Ureter (tissue), 1 donor: ENCODE measurements at regions not wholly inside any gene's neighbourhood (a gene's known extent, or its start where the extent isn't known, plus 50 kb on each side); places are given as distances from the start of the nearest gene placed in this dataset.
"Not testable (repeated sequence)": the region's sequence is repeated elsewhere in the genome, so short reads cannot be mapped to it uniquely, and the experiment has no call there.

Experiments
- DNase-seq: peaks from one replicate; pipeline ENCODE4 v3.0.0-alpha.2; 2020; ENCODE audit warnings: low spot score
- donor health status: DM: yes; HTN: yes; CAD: no.

GRCh38 chr16:63813862-63814261, 1308.0 kb downstream of the CDH11 start:
- no peak for DNase-seq

DNA sequence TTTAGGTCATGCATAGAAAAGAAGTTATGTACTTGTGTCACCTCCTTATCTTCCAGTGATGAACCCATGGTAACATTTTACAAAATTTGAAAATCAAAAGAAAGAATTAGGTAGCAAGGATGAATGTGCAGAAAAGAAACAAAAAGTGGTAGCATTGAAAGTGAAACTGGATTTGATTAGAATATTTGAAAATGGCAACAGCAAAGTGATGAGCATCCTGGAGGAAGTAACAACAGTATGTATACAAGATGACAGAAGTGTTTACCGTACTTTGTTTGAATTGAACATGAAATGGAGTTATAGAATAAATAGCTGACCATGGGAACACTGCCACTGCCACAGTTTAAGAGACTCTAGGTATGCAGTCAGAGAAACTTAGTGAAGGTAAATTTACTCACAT, 1313.1 kb downstream of the CDH11 start:
- DNase-seq: no peak

DNA sequence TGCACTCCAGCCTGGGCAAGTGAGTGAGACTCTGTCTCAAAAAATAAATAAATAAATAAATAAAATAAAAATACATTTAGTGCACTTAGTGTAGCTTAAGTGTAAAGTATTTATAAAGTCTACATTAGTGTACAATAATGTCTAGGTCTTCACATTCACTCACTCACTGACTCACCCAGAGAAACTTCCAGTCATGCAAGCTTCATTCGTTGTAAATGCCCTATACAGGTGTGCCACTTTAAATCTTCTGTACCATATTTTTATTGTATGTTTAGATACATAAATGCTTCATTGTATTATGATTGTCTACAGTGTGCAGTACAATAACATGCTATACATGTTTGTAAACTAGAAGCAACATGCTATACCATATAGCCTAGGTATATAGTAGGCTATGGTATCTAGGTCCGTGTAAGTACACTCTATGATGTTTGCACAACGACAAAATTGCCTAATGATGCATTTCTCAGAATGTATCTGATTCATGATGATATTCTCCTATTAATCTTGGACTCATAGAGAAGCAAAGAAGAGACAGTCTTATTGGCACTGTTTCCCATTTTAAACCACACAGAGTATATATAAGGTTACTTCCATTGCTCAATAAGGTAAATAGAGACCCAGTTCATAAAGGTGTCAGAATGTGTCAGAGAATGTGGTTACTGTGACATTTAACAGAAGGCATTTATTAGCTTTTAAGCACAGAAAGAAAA, 1314.9 kb downstream of the CDH11 start:
- no peak for DNase-seq

DNA sequence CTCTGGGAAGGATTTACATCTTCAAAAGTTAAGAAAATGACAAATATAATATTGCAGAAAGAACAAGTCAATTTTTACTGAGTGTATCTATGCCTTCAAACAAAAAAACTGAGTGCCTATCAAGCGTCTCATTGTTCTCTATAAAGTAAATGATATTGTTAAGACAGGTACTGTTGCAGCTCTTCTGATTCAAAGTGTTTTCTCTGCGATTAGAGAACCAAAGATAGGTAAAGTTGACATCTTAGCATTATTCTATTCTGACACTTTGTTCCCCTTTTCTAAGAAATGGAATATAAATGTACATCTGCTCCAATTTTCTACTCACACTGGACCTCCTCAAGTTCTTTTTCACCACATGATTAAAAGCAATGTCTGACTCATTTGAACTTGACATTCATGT, 1317.7 kb downstream of the CDH11 start:
- DNase-seq: no peak

DNA sequence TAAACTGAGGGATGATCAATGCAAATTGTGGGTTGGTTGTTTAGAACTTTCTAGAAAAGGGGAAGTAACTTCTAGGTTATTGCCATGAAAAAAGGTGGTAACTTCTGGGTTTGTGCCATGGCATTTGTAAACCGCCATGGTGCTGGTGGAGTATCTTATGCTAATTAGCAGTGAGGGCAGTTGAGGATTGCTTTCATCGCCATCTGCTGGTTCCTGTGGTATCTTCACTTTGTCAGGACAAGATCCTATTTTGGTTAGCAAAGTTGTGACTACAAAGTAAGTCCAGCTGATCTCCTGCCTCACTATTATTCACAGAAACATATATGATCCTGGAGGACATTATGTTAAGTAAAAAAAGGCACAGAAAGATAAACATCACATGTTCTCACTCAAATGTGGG, 1332.3 kb downstream of the CDH11 start:
- no peak for DNase-seq

GRCh38 chr16:63787014-63787413, 1334.8 kb downstream of the CDH11 start:
- no peak for DNase-seq

DNA sequence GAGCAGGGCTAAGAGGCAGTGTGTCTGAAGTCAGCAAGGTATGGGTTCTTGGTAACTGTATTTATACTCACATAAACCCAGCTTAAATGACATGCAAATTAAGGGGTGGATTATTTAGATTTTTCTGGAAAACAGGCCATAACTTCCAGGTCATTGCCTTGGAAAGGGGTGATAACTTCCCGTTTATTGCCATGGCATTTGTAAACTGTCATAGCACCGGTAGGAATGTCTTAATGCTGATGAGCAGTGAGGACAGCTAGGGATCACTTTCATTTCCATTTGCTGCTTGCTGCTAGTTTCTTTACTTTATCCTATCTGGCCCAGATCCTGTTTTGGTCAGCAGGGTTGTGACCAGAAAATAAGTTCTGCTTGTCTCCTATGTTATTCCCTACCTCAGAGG, 1336.7 kb downstream of the CDH11 start:
- no peak for DNase-seq

GRCh38 chr16:63776437-63776836, 1345.4 kb downstream of the CDH11 start:
- DNase-seq: no peak

DNA sequence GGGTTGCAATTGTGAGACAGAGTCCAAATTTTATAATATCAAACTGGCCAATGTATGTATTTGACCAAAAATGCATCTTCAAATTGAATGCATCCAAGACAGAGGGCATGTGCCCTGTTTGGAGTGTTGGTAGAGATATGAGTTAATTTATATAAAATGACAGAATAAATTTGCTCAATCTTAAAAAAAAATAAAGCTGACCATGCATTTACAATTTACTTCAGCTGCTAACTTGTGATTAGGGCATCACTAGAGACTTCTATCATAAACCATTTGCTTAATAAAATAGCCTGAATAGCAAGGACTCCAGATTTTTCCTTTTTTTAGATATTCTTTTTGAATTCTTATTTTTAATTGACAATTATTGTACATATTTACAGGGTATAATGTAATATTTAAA, 1345.8 kb downstream of the CDH11 start:
- DNase-seq: no peak

- DNase-seq: no peak
Measured at GRCh38 chr16:63774302-63774701, 1347.6 kb downstream of the CDH11 start.

GRCh38 chr16:63769211-63769610, 1352.7 kb downstream of the CDH11 start:
- no peak for DNase-seq

DNA sequence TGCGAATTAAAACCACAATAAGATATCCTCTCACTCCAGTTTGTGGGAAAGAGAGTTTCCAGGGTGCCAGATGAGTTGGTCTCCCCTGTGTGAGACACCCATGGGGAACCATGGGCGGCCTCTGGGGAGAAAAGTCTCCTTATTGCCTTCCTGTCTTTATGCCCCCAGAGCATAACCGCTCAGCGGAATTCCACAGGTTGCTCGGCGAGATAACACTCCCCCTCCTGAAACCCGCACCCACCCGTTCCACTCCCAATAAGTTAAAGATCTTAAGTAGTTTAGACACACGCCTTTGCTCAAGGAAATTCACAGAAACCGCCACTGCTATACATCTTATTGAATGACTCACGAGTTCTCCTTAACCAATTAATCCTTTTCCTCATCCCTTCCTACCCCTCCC, 1361.6 kb downstream of the CDH11 start:
- not testable (repeated sequence) for DNase-seq

GRCh38 chr16:63752347-63752746, 1369.5 kb downstream of the CDH11 start:
- DNase-seq: no peak

- no peak for DNase-seq
Measured at GRCh38 chr16:63749276-63749675, 1372.6 kb downstream of the CDH11 start.

DNA sequence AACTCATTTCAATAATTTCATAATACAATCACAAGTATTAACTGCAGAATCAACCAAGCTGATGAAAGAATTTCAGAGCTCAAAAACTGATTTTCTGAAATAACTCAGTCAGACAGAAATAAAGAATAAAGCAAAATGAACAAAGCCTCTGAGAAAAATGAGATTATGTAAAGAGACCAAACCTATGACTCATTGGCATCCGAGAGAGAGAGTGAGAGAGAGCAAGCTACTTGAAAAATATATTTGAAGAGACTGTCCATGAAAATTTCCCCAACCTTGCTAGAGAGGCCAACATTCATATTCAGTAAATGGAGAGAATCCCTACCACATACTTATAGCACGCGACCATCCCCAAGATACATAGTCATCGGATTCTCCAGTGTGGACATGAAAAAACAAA, 1376.4 kb downstream of the CDH11 start:
- DNase-seq: no peak

DNA sequence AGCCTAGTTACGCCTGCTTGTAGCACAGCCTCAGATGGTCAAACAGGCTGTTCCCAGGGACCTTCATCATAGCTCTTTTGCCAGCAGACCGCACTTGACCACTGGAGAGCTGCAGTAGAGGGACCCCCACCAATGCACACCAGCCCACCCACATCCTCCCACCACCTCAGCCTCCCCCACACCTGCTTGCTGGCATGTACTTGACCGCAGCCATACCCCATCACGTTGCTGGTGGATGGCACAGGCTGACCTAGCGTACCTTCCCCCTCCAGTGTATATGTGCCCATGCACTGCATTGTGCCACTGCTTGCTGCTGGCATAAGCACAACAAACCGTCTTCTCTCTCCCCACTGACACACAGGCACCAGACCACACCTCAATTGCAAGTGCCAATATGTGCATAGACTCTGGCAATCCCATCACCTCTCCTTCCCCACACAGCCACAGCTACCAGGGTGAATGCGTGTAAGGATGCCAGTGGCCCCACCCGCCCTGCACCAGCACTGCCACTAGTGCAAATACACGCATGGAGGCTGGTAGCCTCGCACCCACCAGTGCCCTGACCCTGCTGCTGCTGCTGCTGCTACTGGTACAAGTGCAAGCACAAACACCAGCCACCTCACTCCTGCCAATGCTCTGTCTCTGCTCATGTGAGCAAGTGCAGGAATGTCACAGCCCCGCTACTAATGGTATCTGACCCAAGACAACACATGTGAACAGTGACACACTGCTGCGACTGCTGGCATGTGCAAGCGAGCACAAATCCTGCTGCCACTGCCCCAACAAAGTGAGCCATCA, 1377.6 kb downstream of the CDH11 start:
- no peak for DNase-seq

DNA sequence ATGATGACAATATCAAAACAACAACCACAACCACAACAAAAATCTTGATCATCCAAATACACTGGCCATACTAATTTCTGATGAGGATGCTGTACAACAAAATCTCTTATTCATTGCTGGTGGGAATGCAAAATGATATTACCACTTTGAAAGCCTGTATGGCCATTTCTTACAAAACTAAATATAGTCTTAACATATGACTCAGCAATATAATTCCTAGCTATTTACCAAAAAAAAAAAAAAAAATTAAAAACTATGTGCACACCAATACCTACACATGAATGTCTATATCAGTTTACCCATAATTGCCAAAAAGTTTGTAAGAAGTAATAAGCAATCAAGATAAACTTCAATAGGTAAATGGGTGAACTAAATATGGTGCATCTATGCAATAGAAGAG, 1379.7 kb downstream of the CDH11 start:
- DNase-seq: no peak

DNA sequence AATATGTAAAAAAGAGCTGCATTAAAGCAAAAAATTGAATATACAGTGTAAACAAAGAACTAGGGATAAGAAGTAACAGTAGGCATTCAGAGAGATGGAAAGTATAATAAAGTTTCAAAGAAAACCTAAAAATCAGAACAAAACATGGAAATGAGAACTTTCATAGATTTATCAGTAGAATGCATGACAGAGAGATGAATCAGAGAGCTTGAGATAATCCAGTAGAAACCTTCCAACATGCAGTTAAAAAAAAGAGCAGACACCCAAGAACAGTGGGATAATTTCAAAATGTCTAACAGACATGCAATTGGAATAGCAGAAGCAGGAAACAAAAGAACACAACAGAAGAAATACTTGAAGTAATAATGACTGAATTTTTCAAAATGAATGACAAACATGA, 1384.2 kb downstream of the CDH11 start:
- DNase-seq: no peak

- DNase-seq: no peak
Measured at GRCh38 chr16:63735456-63735855, 1386.4 kb downstream of the CDH11 start.

DNA sequence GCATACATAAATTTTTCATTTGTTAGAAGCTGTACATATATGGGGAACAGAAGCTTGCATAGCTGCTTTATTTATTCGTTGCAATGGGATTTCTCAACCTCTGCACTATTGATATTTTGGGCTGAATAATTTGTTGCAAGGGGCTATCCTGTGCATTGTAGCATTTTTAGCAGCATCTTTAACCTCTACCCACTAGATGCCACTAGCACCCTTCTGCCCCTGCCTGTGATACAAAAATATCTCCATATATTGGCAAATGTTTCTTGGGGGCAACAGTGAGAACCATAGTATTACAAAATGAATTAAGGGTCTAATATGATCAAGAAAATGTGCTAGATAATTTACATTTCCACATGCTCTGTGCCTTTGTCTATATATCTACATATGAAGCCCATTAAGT, 1401.0 kb downstream of the CDH11 start:
- DNase-seq: no peak

GRCh38 chr16:63719926-63720325, 1401.9 kb downstream of the CDH11 start:
- DNase-seq: no peak

GRCh38 chr16:63717806-63718205, 1404.1 kb downstream of the CDH11 start:
- no peak for DNase-seq

- no peak for DNase-seq
Measured at GRCh38 chr16:63714876-63715275, 1407.0 kb downstream of the CDH11 start.

GRCh38 chr16:63712725-63713124, 1409.1 kb downstream of the CDH11 start:
- no peak for DNase-seq
